KOPT-K1 (cell line): ENCODE measurements at regions not wholly inside any gene's neighbourhood (a gene's known extent, or its start where the extent isn't known, plus 50 kb on each side); places are given as distances from the start of the nearest gene placed in this dataset.
"Not testable (repeated sequence)": the region's sequence is repeated elsewhere in the genome, so short reads cannot be mapped to it uniquely, and the experiment has no call there.

ENCODE experiments used
- H3K27ac ChIP-seq: fragments of 200-600 bp; sonication (generic); 2 replicates; pipeline ENCODE4 v1.5.1; 2016; ENCODE audit warnings: antibody characterized with exemption, mild to moderate bottlenecking, low read depth, low read length; ENCODE audit not compliant: poor library complexity, severe bottlenecking
- H3K36me3 ChIP-seq: fragments of 200-600 bp; sonication (generic); 2 replicates; pipeline ENCODE4 v1.5.1; 2017; ENCODE audit warnings: antibody characterized with exemption, mild to moderate bottlenecking, low read length, moderate library complexity; ENCODE audit not compliant: insufficient read depth
- H3K9me3 ChIP-seq: fragments of 200-600 bp; sonication (generic); 2 replicates; pipeline ENCODE4 v1.5.1; 2017; ENCODE audit warnings: antibody characterized with exemption, low read length, mild to moderate bottlenecking; ENCODE audit not compliant: insufficient read depth, poor library complexity, severe bottlenecking

GRCh38 chr14:55780156-55780946, 200.3 kb downstream of the KTN1 start:
- Histone ChIP-seq H3K36me3 (no peaks in the 10 kb centered on the region), H3K9me3 (no peaks in the 10 kb centered on the region), H3K27ac (no peak overlapping the region)

DNA sequence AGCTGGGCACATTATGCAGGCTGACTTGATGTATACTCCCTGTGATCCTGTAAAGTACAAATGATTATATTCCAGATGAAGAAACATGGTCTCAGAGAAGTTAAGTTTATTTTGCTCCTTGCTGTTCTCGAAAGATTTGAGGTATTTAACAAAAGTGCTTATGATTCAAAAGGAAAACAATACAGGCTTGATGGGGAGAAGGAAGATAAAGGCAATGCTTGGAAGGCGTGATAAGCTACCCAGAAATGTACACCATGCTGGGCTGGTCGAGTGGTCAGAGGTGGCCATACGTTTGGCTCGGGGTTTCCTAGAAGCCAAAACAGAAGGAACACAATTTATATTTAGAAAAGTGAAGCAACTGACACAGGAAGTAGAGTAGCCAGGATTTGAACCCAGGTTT, 201.0 kb downstream of the KTN1 start:
- no peaks in the 10 kb centered on the region for H3K9me3 ChIP-seq
- H3K27ac ChIP-seq, result no peak overlapping the region
- H3K36me3 ChIP-seq, result no peaks in the 10 kb centered on the region

DNA sequence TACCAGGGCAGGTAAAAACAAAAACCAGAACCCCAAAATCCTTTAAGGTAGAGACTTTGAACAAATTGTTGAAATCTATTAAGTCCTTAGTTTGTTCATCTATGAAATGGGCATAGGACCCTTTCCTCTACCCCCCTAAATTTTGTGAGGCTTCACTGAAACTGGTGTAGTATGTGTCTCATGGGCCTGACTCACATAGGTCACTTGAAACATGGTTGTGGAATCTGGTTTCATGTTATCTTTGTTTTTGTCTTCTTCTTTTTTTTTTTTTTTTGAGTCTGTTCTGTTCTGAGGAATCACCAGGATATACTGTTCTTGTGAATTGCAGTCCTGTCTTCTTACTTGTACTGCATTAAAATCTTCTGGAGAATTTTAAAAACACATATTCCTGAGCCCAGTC, 202.2 kb downstream of the KTN1 start:
- H3K9me3 ChIP-seq, result no peaks in the 10 kb centered on the region
- H3K27ac ChIP-seq, result no peak overlapping the region
- H3K36me3 ChIP-seq, result no peaks in the 10 kb centered on the region

DNA sequence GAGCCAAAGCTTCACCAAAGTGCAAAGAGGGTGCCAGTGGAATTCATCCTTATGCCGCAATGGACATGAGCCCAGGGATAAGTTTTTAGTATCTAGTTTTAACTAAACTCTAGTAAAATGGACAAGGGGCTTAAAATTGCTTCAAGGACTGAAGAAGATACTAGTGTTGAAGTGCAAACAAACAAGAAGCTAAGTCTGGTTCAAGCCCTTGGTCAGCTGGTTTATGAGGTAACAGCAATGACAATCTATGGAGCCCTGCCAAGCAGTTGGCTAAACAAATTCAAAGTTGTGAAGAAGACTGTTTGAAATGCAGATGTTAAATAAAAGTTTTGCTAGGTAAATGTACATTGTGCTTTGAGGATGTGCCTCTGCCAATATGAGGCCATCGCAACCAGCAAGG, 209.4 kb downstream of the KTN1 start:
- Histone ChIP-seq H3K36me3 (no peaks in the 10 kb centered on the region), H3K9me3 (no peaks in the 10 kb centered on the region), H3K27ac (no peak overlapping the region)

GRCh38 chr14:55794655-55795595, 214.9 kb downstream of the KTN1 start:
- H3K27ac ChIP-seq, result no peak overlapping the region
- no peaks in the 10 kb centered on the region for H3K9me3 ChIP-seq
- no peaks in the 10 kb centered on the region for H3K36me3 ChIP-seq

DNA sequence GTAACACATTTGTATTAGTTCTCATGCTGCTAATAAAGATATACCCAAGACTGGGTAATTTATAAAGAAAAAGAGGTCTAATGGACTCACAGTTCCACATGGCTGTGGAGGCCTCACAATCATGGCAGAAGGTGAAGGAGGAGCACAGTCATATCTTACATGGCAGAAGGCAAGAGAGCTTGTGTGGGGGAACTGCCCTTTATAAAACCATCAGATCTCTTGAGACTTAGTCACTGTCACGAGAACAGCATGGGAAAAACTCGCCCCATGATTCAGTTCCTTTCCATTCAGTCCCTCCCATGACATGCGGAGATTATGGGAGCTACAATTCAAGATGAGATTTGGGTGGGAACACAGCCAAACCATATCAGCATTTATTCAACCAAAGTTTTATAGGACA, 216.5 kb downstream of the KTN1 start:
- not testable (repeated sequence) for H3K27ac ChIP-seq, H3K9me3 ChIP-seq, H3K36me3 ChIP-seq

- no peaks in the 10 kb centered on the region for H3K9me3 ChIP-seq
- H3K36me3 ChIP-seq, result no peaks in the 10 kb centered on the region
- H3K27ac ChIP-seq, result no peak overlapping the region
Measured at GRCh38 chr14:55798406-55798805, 218.4 kb downstream of the KTN1 start.

DNA sequence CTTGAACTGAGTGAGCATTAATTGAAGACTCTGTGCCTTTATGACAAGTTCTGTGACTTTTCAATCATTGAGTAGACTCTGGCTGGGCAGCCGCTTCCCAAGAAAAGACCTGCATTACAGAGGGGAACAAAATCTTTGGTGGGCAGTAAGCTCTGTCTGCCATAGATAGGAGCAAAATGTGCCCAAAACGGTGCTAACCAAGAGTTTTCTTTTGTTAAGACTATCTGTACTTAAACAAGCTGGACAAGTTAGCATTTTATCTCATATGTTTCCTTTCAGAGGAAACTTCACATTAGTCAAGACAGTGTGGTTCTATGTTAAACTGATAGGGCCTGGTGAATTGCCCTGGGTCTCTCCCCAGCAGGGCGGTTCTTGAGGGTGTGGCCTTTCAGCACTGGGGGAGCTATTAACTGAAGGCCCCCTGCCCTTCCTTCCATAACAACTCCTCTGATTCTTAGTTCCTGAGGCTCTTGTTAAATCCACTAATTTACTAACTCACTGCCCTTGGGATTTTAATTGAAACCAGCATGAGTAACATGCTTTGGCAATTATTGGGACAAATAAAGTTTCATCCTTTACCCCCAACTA, 219.6 kb downstream of the KTN1 start:
- Histone ChIP-seq H3K36me3 (no peaks in the 10 kb centered on the region), H3K27ac (no peak overlapping the region), H3K9me3 (no peaks in the 10 kb centered on the region)

DNA sequence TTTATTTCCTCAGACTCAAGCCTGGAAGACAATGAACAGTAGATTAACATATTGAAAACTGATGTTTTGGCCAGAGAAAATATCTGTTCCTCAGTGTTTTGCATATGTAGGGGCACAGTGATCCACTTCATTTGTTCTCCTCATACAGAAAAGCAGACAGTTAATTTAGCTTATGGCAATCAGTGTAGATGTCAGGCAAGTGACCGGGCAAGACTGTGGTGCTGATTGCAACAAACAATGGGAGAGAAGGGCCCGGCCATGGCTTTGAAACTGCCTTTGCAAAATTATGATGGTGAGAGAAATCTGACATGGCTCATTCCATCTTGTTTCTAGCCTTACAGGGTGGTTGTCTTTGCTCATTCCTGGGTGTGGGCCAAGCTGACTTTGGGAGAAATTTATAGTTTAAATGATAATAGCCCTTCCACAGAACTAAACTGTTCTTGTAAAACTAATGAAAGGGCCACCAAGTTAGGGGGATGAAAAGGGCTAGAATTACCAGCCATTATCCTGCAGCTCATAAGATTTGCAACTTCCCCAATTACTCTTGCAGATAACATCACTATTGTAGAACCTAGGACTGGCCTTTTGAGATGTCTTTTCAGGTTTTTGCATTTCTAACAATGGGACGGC, 220.3 kb downstream of the KTN1 start:
- Histone ChIP-seq H3K27ac (no peak overlapping the region), H3K36me3 (no peaks in the 10 kb centered on the region), H3K9me3 (no peaks in the 10 kb centered on the region)

DNA sequence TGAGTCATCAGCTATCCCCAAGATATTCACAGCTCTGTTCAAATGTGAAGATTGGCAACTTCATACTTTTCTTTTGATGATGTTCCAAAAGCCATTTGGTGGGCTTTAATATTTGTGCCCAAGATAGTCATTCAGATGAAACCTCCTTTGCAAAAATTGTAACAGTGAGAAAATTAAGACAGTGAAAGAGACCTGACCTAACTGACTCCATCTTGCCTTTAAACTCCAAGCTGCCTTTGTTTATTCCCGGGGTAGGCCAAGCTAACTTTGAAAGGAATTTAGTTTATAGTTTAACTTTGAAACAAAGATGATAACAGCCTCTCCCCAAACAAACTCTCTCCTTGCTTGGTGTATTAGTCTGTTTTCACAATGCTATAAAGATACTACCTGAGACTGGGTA, 221.1 kb downstream of the KTN1 start:
- no peak overlapping the region for H3K27ac ChIP-seq
- H3K9me3 ChIP-seq, result no peaks in the 10 kb centered on the region
- no peaks in the 10 kb centered on the region for H3K36me3 ChIP-seq

DNA sequence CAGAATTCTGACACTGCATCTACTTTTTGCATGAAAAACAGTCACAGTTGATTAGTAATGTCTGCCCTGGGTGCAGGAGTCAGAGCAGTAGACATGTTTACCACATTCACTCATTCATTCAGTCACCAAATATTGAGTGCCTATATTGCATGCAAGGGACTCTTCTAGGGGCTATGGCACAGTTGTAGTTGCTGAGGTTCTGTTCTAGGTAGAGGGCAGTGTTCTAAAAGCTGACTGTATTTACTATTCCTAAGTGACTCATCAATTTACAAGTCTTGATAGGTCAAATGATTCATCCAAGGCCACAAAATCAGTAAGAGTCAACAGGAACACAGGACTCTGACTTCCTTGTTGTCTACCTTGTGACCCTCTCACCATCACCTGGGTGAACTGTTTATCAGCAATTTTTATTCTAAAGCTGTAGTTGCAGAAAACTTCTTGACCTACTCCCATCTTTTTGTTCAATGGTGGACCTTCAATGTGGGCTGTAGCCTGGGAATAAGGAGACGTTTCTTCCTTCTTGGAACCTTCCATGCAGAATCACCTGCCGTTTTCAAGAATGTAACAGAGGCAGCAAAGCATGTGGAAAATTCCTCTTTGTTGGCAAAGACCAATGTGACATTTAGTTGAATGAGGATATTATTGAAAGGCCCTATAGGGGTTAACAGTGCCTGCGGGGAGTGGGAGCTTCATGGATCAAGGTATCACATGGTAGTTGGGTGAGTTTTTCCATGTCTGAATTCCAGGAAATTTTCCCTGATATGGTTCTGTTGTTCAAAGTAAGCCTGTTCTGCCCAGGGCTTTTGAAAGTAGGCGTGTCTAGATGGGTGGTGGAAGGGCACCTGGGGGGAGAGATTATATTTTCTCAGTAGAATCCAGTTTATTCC, 223.2 kb downstream of the KTN1 start:
- Histone ChIP-seq H3K9me3 (no peaks in the 10 kb centered on the region), H3K36me3 (no peaks in the 10 kb centered on the region), H3K27ac (no peak overlapping the region)

DNA sequence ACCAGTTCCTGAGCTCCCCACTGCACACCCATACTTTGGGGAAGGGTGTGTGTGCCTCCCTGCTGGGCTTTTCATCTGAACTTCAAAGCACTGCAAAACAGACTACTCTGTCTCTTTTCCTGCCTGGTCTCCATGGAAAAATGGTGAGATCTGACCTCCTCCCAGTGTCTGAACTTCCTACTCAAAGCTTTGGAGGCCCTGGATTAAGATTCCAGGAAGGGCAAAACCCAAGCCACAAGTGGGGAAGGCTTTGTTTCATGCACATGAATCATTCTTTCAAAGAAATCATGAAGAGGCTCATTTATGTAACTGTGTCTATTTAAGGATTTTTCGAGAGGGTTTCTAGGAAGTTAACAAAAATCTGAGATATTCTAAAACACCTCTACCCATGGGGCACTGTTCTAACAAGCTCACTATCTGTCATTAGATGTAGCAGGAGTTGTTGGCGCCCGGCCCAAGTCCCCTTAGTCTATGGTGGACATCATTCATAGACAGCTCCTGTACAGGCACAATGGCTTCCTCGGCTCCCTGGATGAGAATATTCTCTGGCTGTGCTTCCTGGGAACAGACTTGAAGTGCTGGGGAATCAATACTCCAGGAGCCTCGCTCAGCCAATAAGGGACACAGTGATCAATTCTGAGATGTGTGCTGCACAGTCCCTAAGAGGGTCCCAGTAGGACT, 224.0 kb downstream of the KTN1 start:
- Histone ChIP-seq H3K27ac (no peak overlapping the region), H3K36me3 (no peaks in the 10 kb centered on the region), H3K9me3 (no peaks in the 10 kb centered on the region)

GRCh38 chr14:55805250-55805649, 225.2 kb downstream of the KTN1 start:
- no peaks in the 10 kb centered on the region for H3K9me3 ChIP-seq

More at GRCh38 chr14:55805250-55805649, 225.2 kb downstream of the KTN1 start:
- no peak overlapping the region for H3K27ac ChIP-seq
- H3K36me3 ChIP-seq, result no peaks in the 10 kb centered on the region
